Activated naive CD8-positive, alpha-beta T cell (primary cell): ENCODE measurements at regions not wholly inside any gene's neighbourhood (a gene's known extent, or its start where the extent isn't known, plus 50 kb on each side); places are given as distances from the start of the nearest gene placed in this dataset.
"Not testable (repeated sequence)": the region's sequence is repeated elsewhere in the genome, so short reads cannot be mapped to it uniquely, and the experiment has no call there.

ENCODE experiments used
- H3K27ac Mint-ChIP-seq: one replicate; pipeline ENCODE4 v1.8.0; 2021; ENCODE audit warnings: mixed read lengths
- H3K27me3 Mint-ChIP-seq: one replicate; pipeline ENCODE4 v1.8.0; 2021; ENCODE audit warnings: mixed read lengths
- H3K36me3 Mint-ChIP-seq: one replicate; pipeline ENCODE4 v1.8.0; 2021; ENCODE audit warnings: mixed read lengths
- H3K4me1 Mint-ChIP-seq: one replicate; pipeline ENCODE4 v1.8.0; 2021; ENCODE audit warnings: low read depth, mixed read lengths
- H3K4me3 Mint-ChIP-seq: one replicate; pipeline ENCODE4 v1.8.0; 2021; ENCODE audit warnings: mild to moderate bottlenecking, mixed read lengths
- H3K9me3 Mint-ChIP-seq: one replicate; pipeline ENCODE4 v1.8.0; 2021; ENCODE audit warnings: low read depth, mixed read lengths

GRCh38 chr17:33947762-33948161 lies 307.3 kb upstream of the CCL2 start:
- H3K27ac Mint-ChIP-seq, result no peak overlapping the region
- peaks cover 2% of the 10 kb centered on the region for H3K27me3 Mint-ChIP-seq
- H3K36me3 Mint-ChIP-seq, result no peaks in the 10 kb centered on the region
- no peaks in the 10 kb centered on the region for H3K4me1 Mint-ChIP-seq
- no peak overlapping the region for H3K4me3 Mint-ChIP-seq
- H3K9me3 Mint-ChIP-seq, result no peaks in the 10 kb centered on the region

GRCh38 chr17:33948309-33948708 lies 306.8 kb upstream of the CCL2 start:
- Mint-ChIP-seq H3K27ac (no peak overlapping the region), H3K36me3 (no peaks in the 10 kb centered on the region), H3K27me3 (peaks cover 2% of the 10 kb centered on the region), H3K9me3 (no peaks in the 10 kb centered on the region), H3K4me1 (no peaks in the 10 kb centered on the region), H3K4me3 (no peak overlapping the region)

- Mint-ChIP-seq H3K4me3 (no peak overlapping the region), H3K27ac (no peak overlapping the region), H3K27me3 (peaks cover 2% of the 10 kb centered on the region), H3K4me1 (no peaks in the 10 kb centered on the region), H3K36me3 (no peaks in the 10 kb centered on the region), H3K9me3 (no peaks in the 10 kb centered on the region)
Observed at GRCh38 chr17:33949100-33949499, 306.0 kb upstream of the CCL2 start.

- no peaks in the 10 kb centered on the region for H3K4me1 Mint-ChIP-seq
- no peaks in the 10 kb centered on the region for H3K36me3 Mint-ChIP-seq
- H3K9me3 Mint-ChIP-seq, result no peaks in the 10 kb centered on the region
- no peak overlapping the region for H3K4me3 Mint-ChIP-seq
- H3K27ac Mint-ChIP-seq, result no peak overlapping the region
- peaks cover 5% of the 10 kb centered on the region for H3K27me3 Mint-ChIP-seq
Observed at GRCh38 chr17:33950061-33950460, 305.0 kb upstream of the CCL2 start.

- Mint-ChIP-seq H3K27me3 (peaks cover 7% of the 10 kb centered on the region), H3K4me3 (no peak overlapping the region), H3K9me3 (no peaks in the 10 kb centered on the region), H3K27ac (no peak overlapping the region), H3K4me1 (no peaks in the 10 kb centered on the region), H3K36me3 (no peaks in the 10 kb centered on the region)
Observed at GRCh38 chr17:33952425-33952824, 302.7 kb upstream of the CCL2 start.

- no peak overlapping the region for H3K4me3 Mint-ChIP-seq
Observed at GRCh38 chr17:33954597-33954996, 300.5 kb upstream of the CCL2 start.

GRCh38 chr17:33955461-33955860 lies 299.6 kb upstream of the CCL2 start:
- H3K9me3 Mint-ChIP-seq, result no peaks in the 10 kb centered on the region
- peaks cover 12% of the 10 kb centered on the region for H3K27me3 Mint-ChIP-seq
- no peak overlapping the region for H3K27ac Mint-ChIP-seq
- H3K36me3 Mint-ChIP-seq, result no peaks in the 10 kb centered on the region
- no peaks in the 10 kb centered on the region for H3K4me1 Mint-ChIP-seq
- no peak overlapping the region for H3K4me3 Mint-ChIP-seq

More at GRCh38 chr17:33954597-33954996, 300.5 kb upstream of the CCL2 start:
- Mint-ChIP-seq H3K27me3 (peaks cover 11% of the 10 kb centered on the region), H3K36me3 (no peaks in the 10 kb centered on the region), H3K27ac (no peak overlapping the region), H3K9me3 (no peaks in the 10 kb centered on the region), H3K4me1 (no peaks in the 10 kb centered on the region)

- H3K4me3 Mint-ChIP-seq, H3K27ac Mint-ChIP-seq, H3K9me3 Mint-ChIP-seq, H3K36me3 Mint-ChIP-seq, H3K4me1 Mint-ChIP-seq: not testable (repeated sequence)
- peaks cover 16% of the 10 kb centered on the region for H3K27me3 Mint-ChIP-seq
Observed at GRCh38 chr17:33959098-33959497, 296.0 kb upstream of the CCL2 start.

- H3K27me3 Mint-ChIP-seq, result peaks cover 11% of the 10 kb centered on the region
- no peaks in the 10 kb centered on the region for H3K36me3 Mint-ChIP-seq
- H3K9me3 Mint-ChIP-seq, result no peaks in the 10 kb centered on the region
- H3K4me1 Mint-ChIP-seq, result peaks cover 13% of the 10 kb centered on the region
- H3K27ac Mint-ChIP-seq, result no peak overlapping the region
- no peak overlapping the region for H3K4me3 Mint-ChIP-seq
Observed at GRCh38 chr17:33962857-33963655, 292.0 kb upstream of the CCL2 start.

- Mint-ChIP-seq H3K27ac (no peak overlapping the region), H3K4me1 (peaks cover 26% of the 10 kb centered on the region), H3K9me3 (no peaks in the 10 kb centered on the region), H3K36me3 (no peaks in the 10 kb centered on the region), H3K4me3 (peak overlapping the region; percentile 20), H3K27me3 (peaks cover 7% of the 10 kb centered on the region)
Observed at GRCh38 chr17:33964344-33964979, 290.6 kb upstream of the CCL2 start.

- no peaks in the 10 kb centered on the region for H3K9me3 Mint-ChIP-seq
- H3K27me3 Mint-ChIP-seq, result no peaks in the 10 kb centered on the region
- H3K4me3 Mint-ChIP-seq, result no peak overlapping the region
- no peak overlapping the region for H3K27ac Mint-ChIP-seq
- H3K4me1 Mint-ChIP-seq, result peaks cover 26% of the 10 kb centered on the region
- H3K36me3 Mint-ChIP-seq, result no peaks in the 10 kb centered on the region
Observed at GRCh38 chr17:33966410-33967059, 288.6 kb upstream of the CCL2 start.

- Mint-ChIP-seq H3K36me3 (no peaks in the 10 kb centered on the region), H3K27ac (no peak overlapping the region)
Observed at GRCh38 chr17:33967608-33968349, 287.3 kb upstream of the CCL2 start.

GRCh38 chr17:33968350-33969044 lies 286.6 kb upstream of the CCL2 start:
- H3K4me3 Mint-ChIP-seq, result no peak overlapping the region
- no peaks in the 10 kb centered on the region for H3K9me3 Mint-ChIP-seq
- H3K4me1 Mint-ChIP-seq, result peaks cover 24% of the 10 kb centered on the region
- H3K27me3 Mint-ChIP-seq, result no peaks in the 10 kb centered on the region
- no peaks in the 10 kb centered on the region for H3K36me3 Mint-ChIP-seq
- H3K27ac Mint-ChIP-seq, result peak overlapping the region; percentile 41

More at GRCh38 chr17:33967608-33968349, 287.3 kb upstream of the CCL2 start:
- Mint-ChIP-seq H3K27me3 (no peaks in the 10 kb centered on the region), H3K9me3 (no peaks in the 10 kb centered on the region), H3K4me1 (peaks cover 26% of the 10 kb centered on the region), H3K4me3 (no peak overlapping the region)

GRCh38 chr17:33970279-33970678 lies 284.8 kb upstream of the CCL2 start:
- no peaks in the 10 kb centered on the region for H3K9me3 Mint-ChIP-seq
- no peak overlapping the region for H3K27ac Mint-ChIP-seq
- no peaks in the 10 kb centered on the region for H3K36me3 Mint-ChIP-seq
- H3K27me3 Mint-ChIP-seq, result peaks cover 5% of the 10 kb centered on the region
- no peak overlapping the region for H3K4me3 Mint-ChIP-seq
- H3K4me1 Mint-ChIP-seq, result peaks cover 18% of the 10 kb centered on the region
